Cardiac muscle cell (in vitro differentiated cells and primary cell): ENCODE measurements at regions not wholly inside any gene's neighbourhood (a gene's known extent, or its start where the extent isn't known, plus 50 kb on each side); places are given as distances from the start of the nearest gene placed in this dataset.

ENCODE experiments used
- DNase-seq, 2 donors: peaks; one replicate each; pipeline versions ENCODE4 v3.0.0 to v3.0.0-alpha.2; 2010 to 2017; ENCODE audit warnings: low read depth in 1 of 2, low spot score in 1 of 2
- H3K27ac ChIP-seq: fragments of 200-600 bp; sonication (generic); 2 replicates; pipeline ENCODE4 v1.5.1; 2016
- H3K27me3 ChIP-seq: fragments of 200-600 bp; sonication (generic); 2 replicates; pipeline ENCODE4 v1.6.0; 2016; ENCODE audit warnings: control low read depth
- H3K36me3 ChIP-seq: fragments of 200-600 bp; sonication (generic); 2 replicates; pipeline ENCODE4 v1.5.1; 2016; ENCODE audit warnings: control low read depth
- H3K4me1 ChIP-seq: fragments of 200-600 bp; sonication (generic); 2 replicates; pipeline ENCODE4 v1.8.1; 2017; ENCODE audit warnings: low read depth, mild to moderate bottlenecking, mixed run types
- H3K4me3 ChIP-seq: fragments of 200-600 bp; sonication (generic); 2 replicates; pipeline ENCODE4 v1.5.1; 2016; ENCODE audit warnings: mild to moderate bottlenecking
- H3K9me3 ChIP-seq: fragments of 200-600 bp; sonication (generic); 2 replicates; pipeline ENCODE4 v1.5.1; 2017; ENCODE audit warnings: low read depth, mild to moderate bottlenecking, control low read depth
- TF ChIP-seq, protein P1 (sequence below): IDR thresholded peaks from 2 replicates; pipeline ENCODE4 v1.5.1; 2012; ENCODE audit warnings: low read depth, mild to moderate bottlenecking, low read length

DNA sequence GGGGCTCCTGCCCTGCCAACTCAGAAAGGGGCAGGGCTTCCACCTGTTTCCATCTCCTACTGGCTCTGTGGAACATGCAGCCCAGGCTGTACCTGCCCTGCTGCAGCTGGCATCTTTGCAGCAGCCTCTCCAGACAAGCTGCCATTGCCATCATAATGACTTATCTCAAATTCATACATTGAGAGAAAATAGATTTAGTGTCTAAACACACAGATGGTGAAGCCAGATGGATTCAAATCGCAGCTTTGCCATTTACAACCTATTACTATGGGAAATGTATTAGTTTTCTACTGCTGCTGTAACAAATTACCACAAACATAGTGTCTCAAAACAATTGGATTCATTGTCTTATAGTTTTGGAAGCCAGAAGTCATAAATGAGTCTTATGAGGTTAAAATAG is 260.0 kb downstream of the KCNA4 start:
- TF ChIP-seq, protein P1, sequence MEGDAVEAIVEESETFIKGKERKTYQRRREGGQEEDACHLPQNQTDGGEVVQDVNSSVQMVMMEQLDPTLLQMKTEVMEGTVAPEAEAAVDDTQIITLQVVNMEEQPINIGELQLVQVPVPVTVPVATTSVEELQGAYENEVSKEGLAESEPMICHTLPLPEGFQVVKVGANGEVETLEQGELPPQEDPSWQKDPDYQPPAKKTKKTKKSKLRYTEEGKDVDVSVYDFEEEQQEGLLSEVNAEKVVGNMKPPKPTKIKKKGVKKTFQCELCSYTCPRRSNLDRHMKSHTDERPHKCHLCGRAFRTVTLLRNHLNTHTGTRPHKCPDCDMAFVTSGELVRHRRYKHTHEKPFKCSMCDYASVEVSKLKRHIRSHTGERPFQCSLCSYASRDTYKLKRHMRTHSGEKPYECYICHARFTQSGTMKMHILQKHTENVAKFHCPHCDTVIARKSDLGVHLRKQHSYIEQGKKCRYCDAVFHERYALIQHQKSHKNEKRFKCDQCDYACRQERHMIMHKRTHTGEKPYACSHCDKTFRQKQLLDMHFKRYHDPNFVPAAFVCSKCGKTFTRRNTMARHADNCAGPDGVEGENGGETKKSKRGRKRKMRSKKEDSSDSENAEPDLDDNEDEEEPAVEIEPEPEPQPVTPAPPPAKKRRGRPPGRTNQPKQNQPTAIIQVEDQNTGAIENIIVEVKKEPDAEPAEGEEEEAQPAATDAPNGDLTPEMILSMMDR = no peak
- Histone ChIP-seq H3K9me3 (no peaks in the 10 kb centered on the region), H3K36me3 (no peaks in the 10 kb centered on the region), H3K27me3 (no peaks in the 10 kb centered on the region), H3K27ac (no peak overlapping the region), H3K4me3 (no peak overlapping the region), H3K4me1 (no peaks in the 10 kb centered on the region)
- no peak for DNase-seq

DNA sequence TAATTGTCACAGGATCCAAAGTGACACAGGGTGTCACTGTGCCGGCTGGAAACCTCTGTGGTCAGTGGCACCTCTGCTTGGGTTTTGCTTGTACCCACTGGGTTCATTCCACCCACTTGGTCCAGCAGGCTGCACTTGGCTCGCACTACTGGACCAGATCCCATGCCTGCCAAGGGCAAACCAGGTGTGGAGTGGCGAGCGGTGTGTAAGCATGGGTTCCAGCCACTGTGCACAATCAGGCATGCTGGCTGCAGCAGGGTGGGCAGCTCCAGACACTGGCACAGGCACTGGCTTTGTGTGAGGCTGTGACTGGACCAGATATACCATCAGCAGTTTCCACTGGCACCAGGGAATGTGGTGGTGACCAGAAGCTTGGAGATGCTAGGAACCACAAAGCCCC is 261.4 kb downstream of the KCNA4 start:
- Histone ChIP-seq H3K9me3 (no peaks in the 10 kb centered on the region), H3K27ac (no peak overlapping the region), H3K36me3 (no peaks in the 10 kb centered on the region), H3K4me3 (no peak overlapping the region), H3K27me3 (no peaks in the 10 kb centered on the region), H3K4me1 (no peaks in the 10 kb centered on the region)
- no peak for DNase-seq
- TF ChIP-seq, protein P1 = no peak

DNA sequence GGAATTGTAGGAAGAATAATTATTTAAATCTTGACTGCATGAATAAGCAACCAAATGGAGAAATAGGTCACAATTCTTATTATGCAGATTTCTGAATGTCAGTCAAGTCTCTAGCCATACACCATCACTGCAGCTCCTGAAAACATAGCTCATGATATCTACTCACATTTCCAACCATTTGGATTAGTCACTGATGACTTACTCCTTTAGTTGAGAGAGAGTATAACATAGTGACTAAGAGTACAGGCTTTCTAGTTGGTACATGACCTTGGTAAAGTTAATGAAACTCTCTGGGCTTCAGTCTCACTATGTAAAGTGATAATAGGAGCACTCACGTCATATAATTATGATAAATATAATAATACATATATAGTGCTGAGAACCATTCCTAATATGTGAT is 265.2 kb downstream of the KCNA4 start:
- TF ChIP-seq, protein P1 = no peak
- H3K9me3 ChIP-seq = no peaks in the 10 kb centered on the region

DNA sequence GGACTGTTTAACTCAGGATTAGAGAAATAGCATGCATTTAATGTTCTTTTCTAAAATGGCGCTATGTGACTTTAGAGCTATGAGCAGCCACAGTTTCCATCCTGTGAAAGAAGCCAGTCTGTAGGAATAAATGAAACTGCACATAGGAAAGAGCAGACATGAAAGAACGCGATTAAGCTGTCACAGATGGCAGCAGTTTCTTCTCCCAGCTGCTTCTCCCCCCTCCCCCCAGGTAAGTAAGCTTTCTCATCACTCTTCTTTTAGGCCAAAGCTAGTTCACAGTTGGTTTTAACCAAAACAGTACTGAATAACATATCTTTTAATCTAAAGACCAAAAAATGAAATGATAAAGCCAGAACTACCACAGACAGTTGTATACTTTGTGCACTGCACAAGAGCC is 266.4 kb downstream of the KCNA4 start:
- TF ChIP-seq, protein P1 = no peak
- H3K4me1 ChIP-seq = no peaks in the 10 kb centered on the region
- no peaks in the 10 kb centered on the region for H3K27me3 ChIP-seq
- H3K27ac ChIP-seq = no peak overlapping the region
- no peaks in the 10 kb centered on the region for H3K9me3 ChIP-seq
- H3K4me3 ChIP-seq = no peak overlapping the region
- H3K36me3 ChIP-seq = no peaks in the 10 kb centered on the region
- DNase-seq = no peak

More for the DNA sequence above, 265.2 kb downstream of the KCNA4 start:
- no peaks in the 10 kb centered on the region for H3K27me3 ChIP-seq
- H3K4me1 ChIP-seq = no peaks in the 10 kb centered on the region
- no peak overlapping the region for H3K4me3 ChIP-seq
- DNase-seq = no peak
- H3K27ac ChIP-seq = no peak overlapping the region
- H3K36me3 ChIP-seq = no peaks in the 10 kb centered on the region

DNA sequence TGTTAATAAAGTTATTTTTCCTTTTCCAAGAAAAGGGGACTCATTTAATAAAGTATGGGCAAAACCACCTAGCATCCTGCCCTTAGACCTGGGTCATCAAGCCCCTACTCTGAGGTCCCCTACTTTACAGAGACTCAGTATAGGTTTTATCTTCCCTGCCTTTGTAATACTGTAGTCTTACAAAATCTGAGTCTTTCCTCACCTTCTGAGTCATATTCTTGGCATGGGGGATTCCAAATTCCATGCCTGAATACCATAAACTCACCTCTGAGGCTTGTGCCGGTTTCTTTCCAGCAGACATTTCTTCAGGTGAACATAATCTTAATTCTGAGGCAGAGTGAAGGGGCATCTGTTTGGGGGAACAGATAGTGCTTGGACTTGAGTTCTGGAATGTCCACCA is 282.5 kb downstream of the KCNA4 start:
- no peak overlapping the region for H3K4me3 ChIP-seq
- peak in 1 of 2 donors; percentile 8 for DNase-seq
- H3K36me3 ChIP-seq = no peaks in the 10 kb centered on the region
- TF ChIP-seq, protein P1 = no peak
- peaks cover 5% of the 10 kb centered on the region for H3K4me1 ChIP-seq
- no peaks in the 10 kb centered on the region for H3K9me3 ChIP-seq
- H3K27ac ChIP-seq = no peak overlapping the region
- no peaks in the 10 kb centered on the region for H3K27me3 ChIP-seq

DNA sequence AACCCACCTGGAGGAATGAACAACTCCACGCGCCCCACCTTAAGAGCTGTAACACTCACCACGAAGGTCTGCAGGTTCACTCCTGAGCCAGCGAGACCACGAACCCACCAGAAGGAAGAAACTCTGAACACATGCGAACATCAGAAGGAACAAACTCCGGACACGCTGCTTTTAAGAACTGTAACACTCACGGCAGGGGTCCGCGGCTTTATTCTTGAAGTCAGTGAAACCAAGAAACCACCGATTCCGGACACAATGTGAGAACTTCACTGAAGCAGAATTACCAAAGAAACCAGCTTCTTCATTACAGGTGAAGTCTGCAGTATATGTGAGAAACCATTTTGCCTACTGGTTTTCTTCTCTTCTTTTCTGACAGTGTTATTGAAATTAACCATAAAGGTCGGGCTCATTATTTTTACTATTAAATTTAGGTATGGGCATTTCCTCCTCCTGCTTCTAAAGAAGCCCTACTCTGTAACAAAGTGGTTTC is 303.0 kb downstream of the KCNA4 start:
- no peaks in the 10 kb centered on the region for H3K36me3 ChIP-seq
- H3K27ac ChIP-seq = no peak overlapping the region
- H3K4me1 ChIP-seq = no peaks in the 10 kb centered on the region
- H3K27me3 ChIP-seq = no peaks in the 10 kb centered on the region
- H3K9me3 ChIP-seq = no peaks in the 10 kb centered on the region
- H3K4me3 ChIP-seq = no peak overlapping the region
- TF ChIP-seq, protein P1 = no peak
- no peak for DNase-seq
